Keratinocyte (primary cell): ENCODE measurements at regions not wholly inside any gene's neighbourhood (a gene's known extent, or its start where the extent isn't known, plus 50 kb on each side); places are given as distances from the start of the nearest gene placed in this dataset.

Source experiments
- EZH2 ChIP-seq: IDR thresholded peaks from one replicate; pipeline ENCODE4 v1.6.1; 2012; ENCODE audit warnings: inconsistent platforms, mild to moderate bottlenecking, low read length, moderate library complexity
- TF ChIP-seq, protein P1 (sequence below), 3 experiments: IDR thresholded peaks in 1 of 3; conservative IDR thresholded peaks in 1 of 3; optimal IDR thresholded peaks in 1 of 3; 2 replicates in 2 of 3; 3 replicates in 1 of 3; pipeline versions ENCODE3 to v1.5.1; 2011; ENCODE audit warnings: low read length in 3 of 3, mild to moderate bottlenecking in 3 of 3, moderate library complexity in 2 of 3, control low read depth in 1 of 3, inconsistent platforms in 1 of 3; ENCODE audit not compliant: insufficient read depth in 2 of 3; ENCODE audit errors: extremely low read depth in 1 of 3

DNA sequence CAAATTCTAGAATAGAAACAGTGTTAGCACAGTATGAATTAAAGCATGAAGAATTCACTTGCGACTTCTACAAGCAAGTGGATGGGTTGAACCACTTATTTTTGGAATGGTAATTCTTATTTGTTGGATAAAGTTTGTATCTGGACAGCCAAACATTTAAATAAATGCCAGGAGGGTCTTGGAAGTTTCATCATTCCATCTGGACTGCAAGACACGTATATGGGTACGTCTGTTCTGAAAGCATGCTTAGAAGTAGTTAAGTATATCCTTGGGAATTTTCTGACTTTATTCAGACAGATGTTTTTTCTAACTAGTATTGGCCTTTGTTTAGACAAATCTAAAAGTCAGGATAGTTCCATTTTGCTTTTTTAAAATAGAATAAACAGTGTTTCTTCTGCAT, 77.5 kb upstream of the CASK start:
- TF ChIP-seq, protein P1, sequence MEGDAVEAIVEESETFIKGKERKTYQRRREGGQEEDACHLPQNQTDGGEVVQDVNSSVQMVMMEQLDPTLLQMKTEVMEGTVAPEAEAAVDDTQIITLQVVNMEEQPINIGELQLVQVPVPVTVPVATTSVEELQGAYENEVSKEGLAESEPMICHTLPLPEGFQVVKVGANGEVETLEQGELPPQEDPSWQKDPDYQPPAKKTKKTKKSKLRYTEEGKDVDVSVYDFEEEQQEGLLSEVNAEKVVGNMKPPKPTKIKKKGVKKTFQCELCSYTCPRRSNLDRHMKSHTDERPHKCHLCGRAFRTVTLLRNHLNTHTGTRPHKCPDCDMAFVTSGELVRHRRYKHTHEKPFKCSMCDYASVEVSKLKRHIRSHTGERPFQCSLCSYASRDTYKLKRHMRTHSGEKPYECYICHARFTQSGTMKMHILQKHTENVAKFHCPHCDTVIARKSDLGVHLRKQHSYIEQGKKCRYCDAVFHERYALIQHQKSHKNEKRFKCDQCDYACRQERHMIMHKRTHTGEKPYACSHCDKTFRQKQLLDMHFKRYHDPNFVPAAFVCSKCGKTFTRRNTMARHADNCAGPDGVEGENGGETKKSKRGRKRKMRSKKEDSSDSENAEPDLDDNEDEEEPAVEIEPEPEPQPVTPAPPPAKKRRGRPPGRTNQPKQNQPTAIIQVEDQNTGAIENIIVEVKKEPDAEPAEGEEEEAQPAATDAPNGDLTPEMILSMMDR (optimal IDR thresholded peaks at IDR 0.05 in 1 of 3, IDR thresholded peaks at IDR 0.05 in 1 of 3, conservative IDR thresholded peaks at IDR 0.05 in 1 of 3; ENCODE audit: extremely low read depth in 1 of 3, insufficient read depth in 2 of 3, low read length in 3 of 3): no peak
- TF ChIP-seq EZH2: no peak
